ELR (cell line): ENCODE measurements at regions not wholly inside any gene's neighbourhood (a gene's known extent, or its start where the extent isn't known, plus 50 kb on each side); places are given as distances from the start of the nearest gene placed in this dataset.
A peak's percentile ranks its signal among the peaks of the same experiment; 100 is the strongest.
"Not testable (repeated sequence)": the region's sequence is repeated elsewhere in the genome, so short reads cannot be mapped to it uniquely, and the experiment has no call there.

Experiments used
- DNase-seq: peaks from one replicate; pipeline ENCODE4 v3.0.0-alpha.2; 2015; ENCODE audit warnings: low read depth

DNA sequence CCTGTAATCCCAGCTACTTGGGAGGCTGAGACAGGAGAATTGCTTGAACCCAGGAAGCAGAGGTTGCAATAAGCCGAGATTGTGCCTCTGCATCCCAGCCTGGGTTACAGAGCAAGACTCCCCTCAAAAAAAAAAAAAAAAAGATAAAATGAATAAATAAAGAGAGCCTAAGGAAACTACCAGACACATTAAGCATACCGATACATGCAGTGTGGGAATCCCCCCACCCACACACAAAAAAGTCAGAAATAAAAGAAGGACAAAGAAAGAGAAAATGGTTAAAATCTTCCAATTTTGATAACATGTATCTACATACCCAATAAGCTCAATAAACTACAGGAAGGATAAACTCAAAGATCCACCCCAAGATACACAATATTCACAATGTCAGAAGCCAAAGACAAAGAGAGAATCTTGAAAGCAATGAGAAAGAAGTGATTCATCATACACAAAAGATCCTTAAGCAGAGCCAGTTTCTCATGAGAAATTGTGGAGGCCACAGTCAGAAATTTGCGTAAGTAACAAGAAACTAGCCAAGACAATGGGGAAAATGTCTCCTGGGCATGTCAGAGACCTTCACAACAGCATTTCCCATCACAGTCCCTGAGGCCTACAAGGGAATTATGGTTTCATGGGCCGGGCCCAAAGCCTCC, 1197.0 kb downstream of the AMY1C start:
- DNase-seq = no peak

DNA sequence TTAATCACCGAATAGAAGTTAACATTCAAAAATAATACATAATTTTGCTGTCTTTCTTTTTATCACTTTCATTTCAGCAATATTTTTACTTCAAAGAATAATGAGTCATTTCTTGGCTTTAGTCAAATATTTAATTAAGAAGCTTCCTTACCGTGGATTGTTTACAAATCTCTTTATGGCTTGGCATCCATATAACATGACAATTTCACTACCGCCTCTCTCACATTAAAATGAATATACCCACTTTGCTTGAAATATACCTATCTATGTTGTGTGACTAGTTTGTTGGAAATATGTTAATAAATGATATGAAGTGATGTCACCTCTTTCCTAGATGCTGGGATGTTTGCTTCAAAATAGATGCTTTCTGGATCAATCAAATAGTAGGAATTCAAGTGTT, 1203.9 kb downstream of the AMY1C start:
- DNase-seq = no peak

DNA sequence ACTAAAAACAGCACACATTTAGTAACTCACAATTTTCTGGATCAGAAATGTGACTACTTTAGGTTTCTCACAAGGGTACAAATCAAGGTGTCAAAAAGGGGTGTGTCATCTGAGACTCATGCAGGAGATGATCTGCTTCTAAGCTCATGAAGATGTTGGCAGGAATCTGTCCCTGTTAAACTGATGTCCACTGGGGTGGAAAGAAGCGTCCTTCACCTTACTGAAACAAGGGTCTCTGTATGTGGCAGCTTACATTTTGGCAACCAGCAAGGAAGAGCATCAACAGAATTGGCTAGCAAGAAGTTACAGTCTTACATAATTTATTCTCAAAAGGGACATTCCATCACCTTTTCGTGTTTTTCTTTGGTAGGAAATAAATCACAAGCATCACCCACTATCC, 1223.8 kb downstream of the AMY1C start:
- DNase-seq = no peak

DNA sequence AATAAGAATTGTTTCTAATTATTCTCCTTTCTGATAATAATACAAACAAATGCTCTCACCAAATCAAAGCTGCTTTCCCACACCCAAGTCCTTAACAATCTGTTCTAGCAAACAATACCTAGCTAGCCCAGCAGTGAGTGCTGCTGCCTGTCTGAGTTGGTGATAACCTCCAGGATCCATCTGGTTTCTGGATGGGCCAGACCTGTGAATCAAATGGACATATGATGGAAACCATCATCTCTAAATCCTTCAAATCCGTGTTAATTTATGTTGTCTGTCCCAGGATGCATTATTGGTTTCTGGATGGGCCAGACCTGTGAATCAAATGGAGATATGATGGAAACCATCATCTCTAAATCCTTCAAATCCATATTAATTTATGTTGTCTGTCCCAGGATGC, 1230.0 kb downstream of the AMY1C start:
- DNase-seq = no peak

DNA sequence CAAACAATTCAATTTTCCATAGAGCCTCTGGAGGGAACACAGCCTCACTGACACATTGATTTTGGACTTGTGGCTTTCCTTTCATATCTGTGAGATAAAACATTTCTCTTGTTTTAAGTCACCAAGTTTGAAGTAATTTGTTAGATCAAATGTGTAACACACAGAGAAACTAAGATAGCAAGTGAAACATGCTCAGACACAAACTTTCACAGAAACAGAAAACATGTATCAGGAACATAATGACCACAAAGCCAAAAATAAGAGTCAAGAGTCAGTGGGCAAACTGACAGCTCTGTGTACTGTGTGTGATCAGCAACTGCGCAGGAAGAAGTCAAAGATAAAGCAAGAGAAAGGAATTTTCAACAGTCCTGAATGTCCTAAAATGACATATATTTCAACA, 1237.5 kb downstream of the AMY1C start:
- no peak for DNase-seq

DNA sequence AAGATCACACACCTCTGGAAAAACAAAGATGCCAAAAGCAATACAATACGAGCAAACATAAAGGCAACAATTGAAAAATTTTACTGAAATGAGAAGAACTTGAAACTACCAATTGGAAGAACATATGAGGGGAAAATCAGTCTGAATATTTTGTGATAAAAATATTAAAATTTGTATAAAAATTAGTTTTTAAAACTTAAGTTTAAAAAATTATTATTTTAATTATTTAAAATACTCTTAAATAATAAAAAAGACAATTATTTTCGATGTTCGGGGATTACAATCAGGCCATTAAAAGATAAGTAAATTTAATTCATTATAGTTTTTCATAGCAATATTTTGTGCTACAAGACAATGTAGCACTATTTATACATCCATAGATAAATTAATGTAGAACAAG, 1239.3 kb downstream of the AMY1C start:
- DNase-seq = no peak

DNA sequence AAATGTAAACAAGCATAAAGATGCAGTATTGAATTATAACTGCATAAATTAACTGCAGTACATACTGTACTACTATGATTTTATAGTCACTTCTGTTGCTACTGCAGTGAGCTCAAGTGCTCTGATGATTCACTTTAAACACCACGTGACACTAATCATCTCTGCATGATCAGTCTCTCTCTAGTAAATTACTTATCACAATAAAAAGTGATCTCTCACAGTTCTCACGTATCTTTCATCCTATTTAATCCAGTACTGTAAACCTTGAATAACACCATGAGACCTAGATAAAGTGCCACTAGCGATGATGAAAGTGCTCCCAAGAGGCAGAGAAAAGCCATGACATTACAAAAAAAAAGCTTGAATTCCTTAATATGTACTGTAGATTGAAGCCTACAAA, 1242.0 kb downstream of the AMY1C start:
- DNase-seq = no peak

DNA sequence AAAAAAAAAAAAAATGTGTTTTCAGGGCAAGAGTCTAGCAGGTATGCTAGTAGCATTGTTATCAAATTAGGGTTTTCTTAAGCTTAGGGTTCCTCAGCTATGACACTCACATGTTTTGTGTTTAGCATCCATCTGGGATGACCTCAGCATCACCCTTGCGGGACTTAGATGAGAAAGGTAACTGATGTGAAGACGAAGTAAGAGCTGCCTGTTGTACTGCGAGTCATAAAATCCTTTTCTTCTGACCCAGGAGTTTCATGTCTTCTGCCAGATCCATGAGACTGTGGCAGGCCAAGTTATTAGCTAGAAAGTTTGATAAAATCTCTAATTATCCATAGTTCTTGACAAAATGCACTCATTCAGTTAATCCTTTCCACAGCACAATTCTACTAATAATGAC, 1251.1 kb downstream of the AMY1C start:
- no peak for DNase-seq

DNA sequence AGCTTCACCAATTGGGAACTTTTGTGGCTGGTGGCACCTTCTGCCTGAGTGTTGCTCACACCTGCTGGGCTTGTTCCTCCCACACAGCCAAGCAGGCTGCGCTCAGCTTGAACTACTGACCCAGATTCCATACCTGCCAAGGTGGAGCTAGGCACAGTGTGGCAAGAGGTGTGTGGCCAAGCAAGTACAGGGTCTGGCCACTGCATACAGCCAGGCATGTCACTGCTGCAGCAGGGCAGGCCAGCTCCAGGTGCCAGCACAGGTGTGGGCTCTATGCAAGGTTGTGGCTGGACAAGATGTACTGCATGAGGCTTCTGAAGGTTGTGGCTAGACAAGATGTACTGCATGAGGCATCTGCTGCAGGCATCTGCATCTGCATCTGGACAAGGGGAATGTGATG, 1254.8 kb downstream of the AMY1C start:
- DNase-seq = no peak

DNA sequence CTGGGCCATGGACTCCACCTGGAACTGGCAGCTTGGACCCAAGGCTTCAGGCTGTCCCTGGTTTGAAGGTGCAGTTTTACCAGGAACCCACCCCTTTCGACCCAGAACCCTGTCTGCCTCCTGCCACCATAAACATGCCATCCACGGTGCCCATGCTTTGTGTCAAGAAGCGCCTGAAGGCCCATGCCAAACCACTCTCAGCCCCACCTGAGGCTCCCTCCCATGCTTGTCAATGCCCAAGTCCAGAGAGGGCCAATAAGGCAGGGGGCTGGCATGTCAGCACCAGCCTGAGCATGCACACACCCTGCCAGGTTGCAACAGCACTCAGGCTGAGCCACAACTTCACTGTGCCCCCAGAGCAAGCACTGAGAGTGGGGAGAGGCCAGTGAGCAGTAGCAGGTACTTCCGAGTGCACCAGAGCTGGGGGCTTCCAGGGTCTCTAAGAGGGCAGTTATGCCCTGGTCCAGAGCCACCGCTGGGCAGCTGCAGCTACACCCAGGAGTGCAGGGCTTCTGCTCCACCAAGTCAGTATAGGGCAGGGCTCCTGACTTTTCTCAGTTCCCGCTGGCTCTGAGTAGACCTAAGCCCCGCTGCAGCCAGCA, 1256.0 kb downstream of the AMY1C start:
- DNase-seq = no peak

DNA sequence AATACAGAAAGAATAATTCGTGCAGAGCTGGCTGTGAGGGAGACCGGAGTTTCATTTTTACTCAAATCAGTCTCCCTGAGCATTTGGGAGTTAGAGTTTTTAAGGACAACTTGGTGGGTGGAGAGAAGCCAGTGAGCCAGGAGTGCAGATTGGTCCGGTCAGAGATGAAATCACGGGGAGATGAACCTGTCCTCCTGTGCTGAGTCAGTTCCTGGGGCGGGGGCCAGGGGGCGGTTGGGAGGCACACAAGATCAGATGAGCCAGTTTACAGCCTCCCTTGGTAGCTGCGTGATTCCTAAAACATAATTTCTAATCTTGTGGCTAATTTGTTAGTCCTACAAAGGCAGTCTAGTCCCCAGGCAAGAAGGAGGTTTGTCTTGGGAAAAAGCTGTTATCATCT, 1267.9 kb downstream of the AMY1C start:
- DNase-seq = no peak

DNA sequence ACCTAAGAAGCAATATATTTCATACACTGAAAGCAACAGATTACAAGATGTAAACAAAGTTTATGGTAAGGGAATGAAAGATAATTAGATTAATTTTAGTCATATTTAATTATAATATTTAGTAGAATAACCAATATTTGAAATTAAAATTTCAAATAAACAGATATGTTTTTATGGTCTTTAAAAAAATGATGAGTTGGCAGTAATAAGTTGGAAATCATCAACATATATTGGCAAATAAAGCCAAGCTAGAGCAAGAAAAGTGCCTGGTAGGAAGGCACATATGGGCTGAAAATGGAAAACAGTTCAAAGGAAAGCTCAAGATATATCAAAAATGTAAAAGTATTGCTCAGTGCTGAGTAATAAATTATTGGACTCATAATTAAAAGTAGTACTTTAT, 1274.0 kb downstream of the AMY1C start:
- no peak for DNase-seq

DNA sequence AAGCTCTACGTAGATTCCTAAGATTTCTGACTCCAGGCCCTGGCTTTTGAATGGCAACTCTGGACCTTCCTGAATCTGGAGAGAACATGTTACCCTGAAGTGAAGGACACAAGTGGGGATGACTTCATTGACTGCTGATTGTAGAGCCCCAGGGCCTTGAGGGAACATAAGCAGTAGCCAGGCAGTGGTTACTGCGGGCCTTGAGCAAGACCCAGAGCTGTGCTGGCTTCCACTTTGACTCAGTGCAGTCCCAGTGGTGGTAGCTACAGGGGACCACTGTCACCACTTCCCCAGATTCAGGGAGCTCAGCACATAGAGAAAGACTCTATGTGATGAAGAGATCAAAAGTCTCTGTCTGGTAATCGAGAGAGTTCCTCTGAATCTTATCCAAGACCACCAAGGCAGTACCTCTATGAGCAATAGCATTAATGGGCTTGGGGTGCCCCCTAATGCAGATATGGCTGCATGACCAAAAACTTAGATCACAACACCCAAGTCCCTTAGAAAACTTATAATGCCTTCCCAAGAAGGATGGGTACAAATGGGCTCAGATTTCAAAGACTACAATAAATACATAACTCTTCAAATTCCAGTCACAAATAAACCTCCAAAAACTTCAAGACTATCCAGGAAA, 1278.3 kb downstream of the AMY1C start:
- no peak for DNase-seq

DNA sequence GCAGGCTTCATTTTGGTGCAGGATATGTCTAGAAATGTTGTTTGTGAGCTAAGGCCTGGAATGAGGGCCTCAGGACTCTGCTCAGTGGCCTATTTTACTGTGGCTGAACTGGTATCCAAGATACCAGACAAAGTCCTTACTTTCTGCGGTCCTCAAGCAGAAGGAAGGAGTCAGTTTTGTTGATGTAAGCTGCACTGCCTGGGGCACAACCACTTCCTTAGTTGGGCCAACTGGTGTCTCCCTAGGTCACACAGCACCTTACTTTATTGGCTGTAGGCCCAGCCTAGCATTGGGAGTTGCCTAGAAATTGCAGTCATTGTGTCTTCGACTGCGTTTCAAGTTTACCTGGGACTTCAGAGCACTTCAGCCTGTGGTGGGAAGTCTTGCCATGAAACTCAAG, 1322.7 kb downstream of the AMY1C start:
- no peak for DNase-seq

DNA sequence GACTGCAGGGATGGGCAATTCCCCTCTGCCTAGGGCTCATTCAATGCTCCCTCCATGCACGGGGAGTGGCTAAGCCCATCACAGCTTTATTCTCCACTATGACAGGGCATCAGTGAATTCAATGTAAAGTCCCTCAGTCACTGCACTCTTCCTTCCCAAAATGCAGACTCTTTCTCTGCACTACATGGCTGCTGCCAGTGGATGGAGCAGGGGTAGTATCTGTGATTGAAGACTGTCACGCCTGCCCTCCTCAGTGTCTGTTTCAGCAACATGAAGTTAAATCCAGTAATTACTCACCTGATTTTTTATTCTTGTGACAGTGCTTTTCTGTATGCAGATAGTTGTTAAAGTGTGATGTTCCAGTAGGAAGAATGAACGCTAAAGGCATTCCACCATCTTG, 1323.2 kb downstream of the AMY1C start:
- DNase-seq = no peak

DNA sequence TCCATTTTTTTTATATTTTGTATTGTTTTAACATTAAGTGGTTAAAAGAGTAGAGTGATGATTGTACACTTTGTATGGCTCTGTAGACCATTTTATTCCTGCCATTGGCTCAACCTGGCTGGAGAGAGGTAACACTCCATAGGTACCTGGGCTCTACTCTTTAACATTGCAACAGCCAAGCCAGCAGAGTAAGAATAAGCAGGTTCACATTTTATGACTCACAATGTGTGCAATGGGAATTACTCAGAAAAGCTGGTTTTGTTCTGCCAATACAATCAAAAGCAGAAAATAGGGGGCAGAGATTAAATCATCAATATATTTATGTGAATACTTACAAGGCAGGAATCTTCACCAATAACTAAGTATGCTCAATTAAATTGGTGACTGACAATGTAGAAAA, 1324.0 kb downstream of the AMY1C start:
- DNase-seq = no peak

DNA sequence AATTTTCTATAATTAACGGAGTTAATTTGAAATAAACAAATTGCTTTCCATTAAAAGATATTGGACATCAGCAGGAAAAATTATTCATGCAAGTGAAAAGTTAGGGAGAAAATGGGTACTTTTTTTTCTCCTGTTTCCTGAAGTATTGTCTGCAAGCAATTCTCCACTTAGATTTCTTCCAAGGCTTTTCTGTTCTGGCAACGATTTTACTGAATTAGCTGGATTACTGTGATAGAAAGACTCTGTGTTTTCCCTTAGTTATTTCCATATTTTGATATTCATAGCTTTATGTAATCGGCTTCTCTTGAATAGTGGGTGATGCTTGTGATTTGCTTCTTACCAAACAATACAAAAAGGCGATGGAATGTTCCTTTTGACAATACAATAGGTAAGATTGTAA, 1333.9 kb downstream of the AMY1C start:
- no peak for DNase-seq

DNA sequence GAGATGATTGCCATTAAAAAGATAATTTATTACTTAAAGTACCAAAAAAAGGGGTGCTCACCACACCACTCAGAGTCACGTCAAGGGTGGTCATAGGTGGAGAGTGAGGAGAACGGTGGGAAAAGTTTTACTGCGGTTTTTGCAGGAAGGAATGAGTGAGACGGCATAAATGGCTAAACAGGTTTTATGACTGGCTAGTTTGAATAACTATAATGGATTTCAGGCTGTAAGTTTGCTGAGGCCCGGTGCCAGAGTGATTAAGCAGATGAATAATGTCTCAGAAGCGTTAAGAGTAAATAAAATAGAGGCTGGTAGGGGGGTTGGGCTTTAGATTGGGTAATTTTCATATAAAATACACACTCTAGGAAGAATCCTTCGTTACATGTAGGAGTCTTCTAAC, 1337.8 kb downstream of the AMY1C start:
- peak; percentile 1 for DNase-seq

DNA sequence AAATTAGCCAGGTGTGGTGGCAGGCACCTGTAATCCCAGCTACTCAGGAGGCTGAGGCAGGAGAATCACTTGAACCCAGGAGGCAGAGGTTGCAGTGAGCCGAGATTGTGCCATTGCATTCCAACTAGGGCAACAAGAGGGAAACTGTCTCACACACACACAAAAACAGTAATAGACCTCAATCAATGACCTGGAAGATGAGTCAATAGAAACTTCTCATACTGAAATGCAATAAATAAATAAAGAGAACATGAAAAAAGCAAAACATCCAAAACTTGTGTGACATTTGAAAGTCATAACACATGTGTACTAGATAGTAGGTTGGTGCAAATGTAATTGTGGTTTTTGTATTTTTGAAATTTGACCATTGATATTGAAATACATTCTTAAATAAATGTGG, 1338.5 kb downstream of the AMY1C start:
- no peak for DNase-seq

DNA sequence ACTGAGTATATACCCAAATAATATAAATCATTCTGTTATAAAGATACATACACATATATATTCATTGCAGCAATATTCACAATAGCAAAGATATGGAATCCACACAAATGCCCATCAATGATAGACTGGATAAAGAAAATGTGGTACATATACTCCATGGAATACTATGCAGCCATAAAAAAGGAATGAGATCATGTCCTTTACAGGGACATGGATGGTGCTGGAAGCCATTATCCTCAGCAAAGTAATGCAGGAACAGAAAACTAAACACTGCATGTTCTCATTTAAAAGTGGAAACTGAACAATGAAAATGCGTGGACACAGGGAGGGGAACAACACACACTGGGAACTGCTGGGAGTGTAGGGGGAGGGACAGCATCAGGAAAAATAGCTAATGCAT, 1344.2 kb downstream of the AMY1C start:
- not testable (repeated sequence) for DNase-seq

DNA sequence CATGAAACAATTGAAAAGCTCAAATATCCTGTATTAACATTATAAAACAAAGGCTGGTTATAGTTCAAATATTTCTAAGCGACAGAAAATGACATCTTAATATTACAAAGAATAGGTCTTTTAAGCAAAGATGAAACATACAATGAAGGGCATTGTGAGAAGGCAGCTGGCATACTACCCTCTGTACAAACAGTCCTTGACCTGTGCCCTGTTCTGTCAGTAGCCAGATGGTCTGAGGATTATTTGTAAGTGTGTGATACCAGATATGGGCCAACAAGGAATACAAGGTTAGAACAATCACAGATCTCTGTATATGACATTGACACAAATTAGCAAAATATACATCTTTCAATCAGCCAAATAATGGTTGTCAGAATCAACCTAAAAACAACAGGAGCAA, 1350.4 kb downstream of the AMY1C start:
- no peak for DNase-seq

DNA sequence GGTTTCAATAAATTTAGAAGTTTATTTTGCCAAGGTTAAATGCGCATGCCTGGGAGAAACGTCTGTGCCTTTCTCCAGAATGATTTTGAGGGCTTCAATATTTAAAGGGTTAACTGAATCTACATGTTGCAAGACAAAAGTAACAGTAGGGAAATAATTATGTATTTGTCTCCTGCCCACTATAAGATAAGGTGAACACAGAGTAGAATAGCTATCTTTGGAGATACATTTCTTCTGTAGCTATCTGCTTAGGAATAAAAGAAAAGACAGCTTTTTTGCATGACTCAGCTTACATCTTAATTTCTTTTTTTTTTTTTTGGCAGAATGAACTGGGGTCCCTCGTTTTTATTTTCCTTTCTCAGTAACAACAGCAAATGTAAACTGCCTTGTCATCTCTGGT, 1351.6 kb downstream of the AMY1C start:
- no peak for DNase-seq

DNA sequence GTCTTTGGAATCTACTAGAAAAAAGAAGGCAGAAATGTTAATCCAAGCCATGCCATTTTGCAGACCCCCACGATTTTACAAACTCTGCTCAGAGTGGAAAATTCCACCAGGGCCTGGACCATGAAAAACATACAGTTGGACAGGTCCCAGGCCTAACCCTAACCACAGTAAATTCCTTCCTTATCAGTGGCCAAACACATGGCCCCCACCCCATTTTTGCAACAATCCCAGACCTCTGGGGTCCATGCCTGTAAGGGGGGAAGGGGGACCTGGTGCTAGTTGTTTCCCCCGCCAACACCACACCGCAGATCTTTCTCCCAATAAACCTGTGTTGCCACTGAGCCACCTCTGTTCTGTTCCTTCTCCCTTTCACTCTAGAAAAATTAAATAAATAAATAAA, 1352.7 kb downstream of the AMY1C start:
- no peak for DNase-seq

DNA sequence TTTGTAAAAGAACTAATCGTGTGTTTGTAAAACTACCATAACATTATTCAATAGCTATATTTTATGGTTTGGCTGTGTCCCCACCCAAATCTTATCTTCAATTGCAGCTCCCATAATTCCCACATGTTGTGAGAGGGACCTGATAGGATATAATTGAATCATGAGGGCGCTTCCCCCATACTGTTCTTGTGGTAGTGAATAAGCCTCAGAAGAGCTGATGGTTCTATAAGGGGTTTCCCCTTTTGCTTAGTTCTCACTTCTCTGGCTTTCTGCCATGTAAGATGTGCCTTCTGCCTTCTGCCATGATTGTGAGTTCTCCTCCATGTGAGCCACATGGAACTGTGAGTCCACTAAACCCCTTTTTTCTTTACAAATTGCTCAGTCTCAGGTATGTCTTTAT, 1372.3 kb downstream of the AMY1C start:
- no peak for DNase-seq
